ENCODE measurements at regions not wholly inside any gene's neighbourhood (a gene's known extent, or its start where the extent isn't known, plus 50 kb on each side); places are given as distances from the start of the nearest gene placed in this dataset.
"Not testable (repeated sequence)": the region's sequence is repeated elsewhere in the genome, so short reads cannot be mapped to it uniquely, and the experiment has no call there.

- DNase-seq (ENCODE audit: low spot score), result no peak
These were observed 826.7 kb upstream of the ACVR2A start for GRCh38 chr2:147017951-147018645.

DNA sequence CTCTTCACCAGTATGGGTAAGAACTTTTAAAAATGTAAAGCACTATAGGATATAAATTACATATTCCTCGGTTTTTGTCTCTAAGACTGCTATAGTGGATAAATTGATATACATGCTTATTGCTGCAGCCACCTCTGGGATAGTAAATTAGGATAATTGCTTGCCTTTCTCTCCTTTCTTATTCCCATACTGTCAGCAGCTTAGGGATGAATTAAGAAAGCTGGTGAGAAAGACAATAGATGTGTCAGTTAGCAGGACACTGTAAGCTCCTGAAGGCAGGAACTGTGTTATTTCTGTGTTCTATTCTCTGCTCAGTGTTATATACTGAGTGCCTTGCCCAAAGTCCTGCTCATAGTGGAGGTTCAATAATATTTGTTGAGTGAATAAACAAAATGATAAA is 828.6 kb upstream of the ACVR2A start:
- no peak for DNase-seq (ENCODE audit: low spot score)

DNA sequence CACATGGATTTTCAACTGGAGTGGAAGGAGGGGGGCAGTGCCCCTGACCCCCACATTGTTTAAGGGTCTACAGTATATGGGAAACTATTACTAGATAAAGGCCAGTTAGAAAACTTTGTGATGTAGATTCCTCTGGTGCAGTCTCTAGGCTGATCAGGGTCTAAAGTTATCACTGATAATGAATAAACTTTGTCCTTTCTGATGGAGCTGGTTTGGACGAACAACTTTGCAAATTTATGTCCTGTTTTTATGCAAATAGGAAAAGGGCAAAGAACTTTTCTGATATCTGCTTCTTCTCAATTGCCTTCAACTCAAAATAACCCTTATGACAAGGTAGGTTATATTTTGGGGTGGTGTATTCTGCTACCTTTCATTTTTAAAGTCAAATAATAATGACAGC is 829.2 kb upstream of the ACVR2A start:
- DNase-seq (ENCODE audit: low spot score), result no peak

DNA sequence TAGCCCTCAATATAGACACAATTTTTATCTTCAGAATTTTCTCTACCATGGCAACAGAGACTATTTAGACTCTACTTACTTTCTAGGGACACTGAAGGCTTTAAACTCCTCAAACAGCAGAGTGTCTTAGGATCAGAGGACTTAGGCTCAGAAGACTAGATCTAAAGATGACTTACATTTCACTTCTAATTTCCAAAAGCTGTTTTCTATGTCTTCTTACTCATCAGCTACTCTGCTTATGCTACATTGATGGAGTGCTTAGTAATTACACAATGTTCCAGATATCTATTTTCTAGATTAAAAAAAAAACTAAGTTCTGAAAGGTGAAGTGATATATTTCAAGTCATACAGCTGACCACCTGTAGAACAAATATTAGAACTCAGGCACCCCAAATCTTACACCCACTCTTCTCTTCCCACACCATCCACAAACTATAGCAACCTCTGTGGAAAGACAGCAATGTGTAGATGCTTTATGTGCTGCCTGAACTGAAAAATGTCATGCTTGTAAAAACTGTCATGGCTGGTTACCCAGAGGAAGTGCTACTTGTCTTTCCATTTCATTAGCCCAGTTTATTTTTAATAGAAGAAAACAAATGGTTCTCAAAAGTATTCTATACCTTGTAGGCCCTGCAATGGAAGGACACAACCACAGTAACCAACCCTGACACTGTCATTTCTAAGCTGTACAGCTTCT is 831.0 kb upstream of the ACVR2A start:
- DNase-seq (ENCODE audit: low spot score), result no peak

DNA sequence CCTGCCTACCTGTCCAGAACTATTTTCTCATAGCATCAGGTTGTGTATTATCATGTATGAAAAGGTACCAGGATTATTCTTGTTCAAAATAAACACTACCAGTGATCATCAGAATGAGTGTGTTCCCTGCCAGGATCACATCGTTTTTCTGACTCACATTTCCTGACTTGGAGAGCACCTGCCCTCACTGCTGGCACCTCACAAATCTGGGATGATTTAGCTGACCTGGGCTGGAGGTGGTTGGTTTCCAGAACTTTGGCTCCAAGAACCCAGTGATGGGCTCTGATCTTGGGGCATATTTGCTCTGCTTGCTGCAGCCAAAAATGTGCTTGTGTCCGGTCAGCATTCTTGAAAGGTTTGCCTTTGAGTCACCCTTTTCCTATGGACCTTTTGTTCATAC is 836.3 kb upstream of the ACVR2A start:
- no peak for DNase-seq (ENCODE audit: low spot score)

- DNase-seq (ENCODE audit: low spot score), result no peak
These were observed 838.1 kb upstream of the ACVR2A start for GRCh38 chr2:147006736-147007141.

GRCh38 chr2:147003081-147003480 is 841.7 kb upstream of the ACVR2A start:
- no peak for DNase-seq (ENCODE audit: low spot score)

- no peak for DNase-seq (ENCODE audit: low spot score)
These were observed 842.6 kb upstream of the ACVR2A start for GRCh38 chr2:147002256-147002655.

GRCh38 chr2:147001061-147001460 is 843.8 kb upstream of the ACVR2A start:
- no peak for DNase-seq (ENCODE audit: low spot score)

DNA sequence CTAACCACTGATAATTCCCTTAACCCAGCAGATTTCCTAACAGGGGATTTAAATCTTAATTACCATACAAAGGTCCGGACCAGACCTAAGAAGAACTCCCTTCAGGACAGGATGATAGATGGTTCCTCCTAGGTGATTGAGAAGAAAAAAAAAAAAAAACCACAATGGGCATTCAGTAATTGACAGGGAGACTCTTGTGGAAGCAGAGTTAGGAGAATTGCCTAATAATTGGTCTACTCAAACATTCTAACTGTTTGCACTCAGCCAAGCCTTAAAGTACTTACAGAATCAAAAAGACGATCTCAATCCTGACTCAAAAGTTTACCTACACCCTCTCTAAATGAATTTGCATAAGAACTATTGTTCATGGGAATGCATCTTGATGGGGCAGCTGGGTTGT is 844.7 kb upstream of the ACVR2A start:
- not testable (repeated sequence) for DNase-seq (ENCODE audit: low spot score)

DNA sequence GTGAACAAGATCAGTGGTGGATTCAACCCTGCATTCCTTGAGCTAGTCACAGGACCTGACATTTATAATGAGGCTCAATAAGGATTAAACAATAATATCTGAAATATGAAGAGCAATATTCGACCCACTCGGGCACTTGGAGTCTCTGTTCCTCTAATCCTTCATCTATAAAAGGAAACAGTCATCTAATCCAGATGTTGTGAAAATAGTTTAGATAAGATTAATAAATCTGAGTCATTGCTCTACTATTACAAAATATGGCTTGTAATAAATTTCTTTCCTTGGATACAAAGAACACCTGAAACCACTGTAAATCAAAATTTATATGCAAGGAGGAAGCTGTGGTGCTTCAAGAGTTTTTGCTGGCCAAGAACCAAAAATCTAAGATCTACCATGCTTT is 846.9 kb upstream of the ACVR2A start:
- no peak for DNase-seq (ENCODE audit: low spot score)

DNA sequence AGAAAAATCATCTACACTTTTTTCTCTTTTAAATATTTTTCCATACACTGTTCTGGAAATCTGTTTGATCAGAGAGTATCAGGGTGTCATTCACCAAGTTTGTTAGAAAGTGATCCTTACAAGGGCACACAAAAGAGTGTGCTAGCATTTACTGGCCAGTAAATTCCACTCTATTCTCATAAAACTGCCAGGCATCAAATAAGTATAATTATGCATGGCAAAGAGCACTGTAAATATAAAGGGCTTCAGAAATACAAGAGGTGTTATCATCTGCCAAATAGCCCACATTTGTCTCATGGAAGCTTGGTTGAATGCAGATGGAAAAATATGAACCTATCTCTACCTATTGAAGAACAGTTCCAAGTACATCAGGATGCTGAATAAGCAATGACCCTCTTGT is 847.3 kb upstream of the ACVR2A start:
- DNase-seq (ENCODE audit: low spot score), result no peak

DNA sequence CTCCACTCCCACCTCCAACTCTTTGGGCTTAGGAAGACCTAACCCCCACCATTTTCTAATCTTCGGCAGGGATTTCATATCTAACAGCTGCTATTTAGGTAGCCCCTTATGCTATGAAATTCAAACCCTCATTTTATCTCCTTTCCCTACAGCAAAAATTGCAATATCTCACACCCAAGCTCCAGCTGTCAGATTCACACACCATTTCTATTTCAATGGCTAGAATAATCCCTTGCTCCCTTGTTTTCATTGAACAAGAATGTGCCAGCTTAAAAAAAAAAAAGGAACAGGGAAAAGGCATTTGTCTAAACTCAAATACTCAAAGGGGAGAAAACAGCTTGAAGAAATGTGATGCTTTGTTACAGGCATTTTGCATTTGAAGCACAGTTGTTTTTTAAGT is 850.6 kb upstream of the ACVR2A start:
- no peak for DNase-seq (ENCODE audit: low spot score)

- DNase-seq (ENCODE audit: low spot score), result no peak
These were observed 852.4 kb upstream of the ACVR2A start for GRCh38 chr2:146992466-146992865.

DNA sequence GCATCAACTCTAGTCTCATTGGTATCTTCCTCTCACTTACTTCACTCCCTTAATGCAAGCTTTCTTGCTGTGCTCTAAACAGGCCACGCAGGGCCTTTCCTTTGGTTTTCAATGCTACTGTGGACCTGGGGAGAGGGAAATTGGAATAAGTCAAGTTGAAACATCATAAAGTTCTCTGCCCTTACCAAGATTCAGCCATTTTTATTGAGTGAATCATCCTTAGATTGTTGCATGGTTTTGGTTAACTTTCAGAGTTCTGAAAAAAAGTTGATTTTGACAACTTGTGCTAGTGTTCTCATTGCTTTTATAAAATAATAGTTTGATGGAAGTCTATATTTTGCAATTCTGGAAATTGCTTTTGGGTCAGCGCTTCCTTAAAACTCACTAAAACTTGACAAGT is 852.8 kb upstream of the ACVR2A start:
- DNase-seq (ENCODE audit: low spot score), result no peak

DNA sequence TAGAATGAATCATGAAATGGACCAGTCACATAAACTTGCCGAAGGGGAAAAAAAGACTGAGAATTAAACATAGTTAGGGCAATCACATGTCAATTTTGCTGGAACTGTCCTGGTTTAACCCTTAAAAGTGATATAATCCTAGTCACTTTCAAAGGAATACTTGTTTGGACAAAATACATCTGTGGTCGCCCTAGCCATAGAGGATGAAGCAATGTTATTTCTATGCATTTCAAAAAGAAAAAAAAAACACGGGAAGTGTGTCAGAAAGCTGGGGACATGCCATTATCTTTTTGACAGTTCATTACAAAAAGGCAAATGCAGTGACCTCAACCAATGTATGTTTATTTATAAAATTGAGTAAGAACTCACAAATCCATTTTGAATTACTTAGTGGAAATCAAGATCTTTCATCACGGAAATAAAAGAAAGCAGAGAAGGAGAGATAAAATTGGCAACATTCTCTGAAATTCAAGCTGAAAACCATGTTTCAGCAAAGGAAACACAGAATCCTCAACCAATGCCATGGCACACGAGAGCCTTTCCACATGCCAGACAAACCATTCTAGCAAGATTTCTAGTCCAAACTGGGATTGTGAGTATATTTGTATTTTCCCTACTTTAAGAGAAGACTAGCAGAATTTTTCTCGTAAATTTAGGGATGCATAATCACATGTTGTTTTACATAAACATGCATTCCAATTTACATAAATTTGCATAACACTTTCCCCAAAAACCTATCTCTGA is 854.3 kb upstream of the ACVR2A start:
- no peak for DNase-seq (ENCODE audit: low spot score)

GRCh38 chr2:146989741-146990140 is 855.1 kb upstream of the ACVR2A start:
- no peak for DNase-seq (ENCODE audit: low spot score)

GRCh38 chr2:146987996-146988395 is 856.8 kb upstream of the ACVR2A start:
- no peak for DNase-seq (ENCODE audit: low spot score)

DNA sequence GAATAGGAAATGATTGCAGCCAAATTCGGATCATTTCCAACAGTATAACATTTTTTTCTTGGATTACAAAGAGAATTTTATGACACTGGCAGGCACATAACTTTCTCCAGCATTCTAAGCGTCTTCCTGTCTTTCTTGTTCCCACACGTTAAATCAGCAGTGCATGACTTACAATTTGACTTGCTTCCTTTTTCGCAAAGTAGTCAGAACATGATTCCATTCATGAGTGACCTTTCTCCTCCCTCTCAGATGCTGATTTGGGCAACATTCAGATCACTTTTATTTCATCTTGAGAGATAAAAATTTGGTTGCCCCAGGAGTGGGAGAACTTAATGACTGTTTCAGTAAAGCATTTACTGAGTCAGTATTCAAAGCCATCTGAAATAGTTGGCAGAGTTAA is 858.7 kb upstream of the ACVR2A start:
- DNase-seq (ENCODE audit: low spot score), result no peak

DNA sequence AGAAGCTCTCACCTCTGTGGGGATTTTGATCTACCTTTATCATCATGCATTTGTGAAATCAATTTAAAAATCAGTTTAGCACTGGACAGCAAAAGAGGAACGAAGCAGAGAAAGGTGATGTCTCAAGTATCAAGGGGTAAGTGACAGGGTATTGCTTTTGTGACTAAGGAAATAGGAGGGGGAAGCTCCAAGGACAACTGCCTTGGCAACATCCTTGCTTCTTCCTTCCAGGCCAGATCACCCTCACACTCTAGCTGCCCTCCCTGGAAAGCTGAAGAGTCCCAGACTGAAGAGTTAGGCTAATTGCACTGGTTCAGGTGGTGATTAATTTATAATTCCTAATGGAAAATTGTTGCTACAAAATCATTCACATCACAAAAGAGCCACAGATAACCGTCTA is 859.1 kb upstream of the ACVR2A start:
- no peak for DNase-seq (ENCODE audit: low spot score)

DNA sequence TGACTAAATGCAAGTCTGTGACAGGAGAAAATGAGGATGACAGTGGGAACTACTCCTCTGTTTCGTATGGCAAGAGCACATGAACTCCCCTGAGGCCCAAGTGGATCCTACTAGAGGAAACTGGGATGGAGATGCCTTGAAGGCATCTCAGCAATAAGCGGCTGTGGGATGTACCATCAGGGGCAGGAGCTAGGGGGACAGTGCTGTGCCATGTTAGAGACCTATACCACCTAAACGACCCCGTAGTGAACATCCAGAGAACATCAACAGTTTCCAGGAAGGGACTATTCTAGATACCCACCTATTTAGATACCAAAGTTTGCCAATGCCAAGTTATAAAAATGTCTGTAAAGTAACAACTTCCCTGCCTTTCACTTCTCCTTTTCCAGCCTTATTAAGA is 860.8 kb upstream of the ACVR2A start:
- DNase-seq (ENCODE audit: low spot score), result no peak

DNA sequence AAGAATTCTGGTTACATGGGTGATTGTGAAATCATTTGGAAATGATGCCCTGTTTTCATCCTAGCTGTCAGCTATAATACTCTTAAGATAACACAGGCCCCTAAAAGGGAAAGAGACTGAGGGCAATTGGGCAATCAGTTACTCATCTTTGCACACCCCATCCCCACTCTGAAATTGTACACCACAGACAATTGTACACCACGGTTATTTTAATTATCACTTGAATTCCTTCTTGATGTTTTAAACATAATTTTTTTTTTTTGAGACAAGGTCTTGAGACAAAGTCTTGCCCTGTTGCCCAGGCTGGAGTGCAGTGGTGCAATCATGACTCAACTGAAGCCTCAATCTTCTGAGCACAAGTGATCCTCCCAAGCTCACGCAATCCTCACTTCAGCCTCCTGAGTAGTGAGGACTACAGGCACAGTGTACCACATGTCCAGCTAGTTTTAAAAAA is 862.4 kb upstream of the ACVR2A start:
- DNase-seq (ENCODE audit: low spot score), result peak; percentile 32

- no peak for DNase-seq (ENCODE audit: low spot score)
These were observed 862.9 kb upstream of the ACVR2A start for GRCh38 chr2:146981921-146982320.
